NT2/D1 (cell line): ENCODE measurements at regions not wholly inside any gene's neighbourhood (a gene's known extent, or its start where the extent isn't known, plus 50 kb on each side); places are given as distances from the start of the nearest gene placed in this dataset.
A peak's percentile ranks its signal among the peaks of the same experiment; 100 is the strongest.

Experiments used
- DNase-seq: peaks from one replicate; pipeline ENCODE4 v3.0.0-alpha.2; 2011; ENCODE audit warnings: low read depth, low spot score
- H3K27me3 ChIP-seq: 2 replicates; pipeline ENCODE4 v1.6.0; 2011; ENCODE audit warnings: mild to moderate bottlenecking; ENCODE audit not compliant: insufficient read length, insufficient read depth
- H3K36me3 ChIP-seq: 2 replicates; pipeline ENCODE4 v1.6.1; 2011; ENCODE audit warnings: mild to moderate bottlenecking, low read length, mixed read lengths; ENCODE audit not compliant: insufficient read depth, insufficient read length
- H3K4me1 ChIP-seq: 2 replicates; pipeline ENCODE4 v1.5.1; 2011; ENCODE audit not compliant: insufficient read depth, insufficient read length
- H3K4me3 ChIP-seq: 2 replicates; pipeline ENCODE4 v1.5.1; 2011; ENCODE audit warnings: low read depth; ENCODE audit not compliant: insufficient read length
- H3K9ac ChIP-seq: 2 replicates; pipeline ENCODE4 v1.6.0; 2011; ENCODE audit warnings: low read depth; ENCODE audit not compliant: insufficient read length
- H3K9me3 ChIP-seq: 2 replicates; pipeline ENCODE4 v1.5.1; 2011; ENCODE audit warnings: mild to moderate bottlenecking, low read length; ENCODE audit not compliant: insufficient read depth
- SUZ12 ChIP-seq: IDR thresholded peaks from 2 replicates; pipeline ENCODE4 v1.6.1; 2011; ENCODE audit not compliant: insufficient read length, insufficient read depth; ENCODE audit errors: extremely low read depth
- YY1 ChIP-seq: IDR thresholded peaks from 2 replicates; pipeline ENCODE4 v1.6.1; 2011; ENCODE audit not compliant: insufficient read length, insufficient read depth
- ZNF274 ChIP-seq: IDR thresholded peaks from 2 replicates; pipeline ENCODE4 v1.6.1; 2011; ENCODE audit warnings: mild to moderate bottlenecking, low read depth, low read length

- no peaks in the 10 kb centered on the region for H3K27me3 ChIP-seq
- H3K4me1 ChIP-seq: no peaks in the 10 kb centered on the region
- no peak for DNase-seq
- TF ChIP-seq ZNF274 (no peak), SUZ12 (no peak), YY1 (no peak)
- no peak overlapping the region for H3K4me3 ChIP-seq
- no peak overlapping the region for H3K9ac ChIP-seq
- no peaks in the 10 kb centered on the region for H3K36me3 ChIP-seq
- no peaks in the 10 kb centered on the region for H3K9me3 ChIP-seq
Observed at GRCh38 chr16:55176901-55177300, 147.1 kb upstream of the IRX6 start.

DNA sequence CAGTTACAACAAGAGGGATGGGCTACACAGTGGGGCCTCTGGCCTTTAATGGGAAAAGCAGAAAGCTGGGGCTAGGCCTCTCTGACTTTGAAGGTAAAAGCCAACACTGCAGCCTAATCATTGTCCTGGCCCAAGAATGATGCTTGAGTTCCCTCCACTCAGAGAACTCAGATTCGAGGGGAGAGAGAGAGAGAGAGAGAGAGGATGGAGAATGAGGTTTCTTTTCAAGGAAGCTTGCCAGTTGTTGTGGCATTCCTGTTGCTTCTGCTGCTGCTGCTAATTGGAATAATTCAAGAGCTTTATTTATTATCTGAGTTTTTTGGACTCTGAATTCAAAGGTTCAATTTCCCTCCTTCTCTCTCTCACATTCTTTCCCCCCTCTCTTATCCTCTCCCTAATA is 144.6 kb upstream of the IRX6 start:
- H3K4me1 ChIP-seq: no peaks in the 10 kb centered on the region
- TF ChIP-seq ZNF274: no peak
- no peak for TF ChIP-seq YY1
- TF ChIP-seq SUZ12: no peak
- H3K36me3 ChIP-seq: no peaks in the 10 kb centered on the region
- DNase-seq: no peak
- H3K27me3 ChIP-seq: no peaks in the 10 kb centered on the region
- H3K9me3 ChIP-seq: no peaks in the 10 kb centered on the region
- no peak overlapping the region for H3K4me3 ChIP-seq
- H3K9ac ChIP-seq: no peak overlapping the region

DNA sequence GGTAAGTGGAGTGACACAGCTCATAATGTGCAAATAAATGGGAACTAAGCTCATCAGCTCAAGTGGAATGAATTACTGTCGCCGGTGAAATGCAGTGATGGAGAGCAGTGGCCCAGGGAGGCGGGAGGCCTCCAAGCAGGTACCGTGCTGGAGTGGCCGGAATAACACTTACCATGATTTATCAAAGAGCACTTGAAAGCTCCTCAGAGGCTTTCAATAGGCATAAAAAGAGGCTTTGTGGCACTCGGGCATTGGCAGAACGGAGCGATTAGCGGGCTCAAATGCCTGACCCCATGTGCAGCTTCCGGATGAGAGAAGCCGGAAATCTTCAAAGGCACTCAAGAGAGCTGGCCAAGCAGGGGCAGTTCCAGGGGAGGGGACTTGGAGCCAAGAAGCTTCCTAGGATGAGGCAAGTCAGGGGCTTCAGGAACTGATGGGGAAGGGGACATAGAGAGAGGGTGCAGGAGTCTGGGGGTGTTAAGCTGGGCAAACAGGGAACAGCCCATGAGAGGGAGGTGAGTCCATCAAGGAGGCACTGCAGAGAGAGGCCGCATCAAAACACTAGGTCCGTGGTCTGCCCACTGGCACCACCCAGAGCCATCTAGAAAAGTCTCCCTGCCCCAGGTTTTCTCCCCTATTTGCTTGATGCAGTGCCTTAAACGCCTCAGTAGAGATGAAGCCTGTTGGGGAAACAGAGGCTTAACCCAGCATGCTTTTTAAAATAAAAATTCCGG is 144.0 kb upstream of the IRX6 start:
- Histone ChIP-seq H3K9me3 (no peaks in the 10 kb centered on the region), H3K4me3 (no peak overlapping the region), H3K9ac (no peak overlapping the region), H3K4me1 (no peaks in the 10 kb centered on the region), H3K36me3 (no peaks in the 10 kb centered on the region), H3K27me3 (no peaks in the 10 kb centered on the region)
- TF ChIP-seq ZNF274: no peak
- no peak for TF ChIP-seq YY1
- no peak for TF ChIP-seq SUZ12
- no peak for DNase-seq

- Histone ChIP-seq H3K9me3 (no peaks in the 10 kb centered on the region), H3K4me1 (no peaks in the 10 kb centered on the region), H3K27me3 (no peaks in the 10 kb centered on the region), H3K4me3 (no peak overlapping the region), H3K9ac (no peak overlapping the region), H3K36me3 (no peaks in the 10 kb centered on the region)
- no peak for TF ChIP-seq YY1
- TF ChIP-seq SUZ12: no peak
- no peak for TF ChIP-seq ZNF274
- DNase-seq: peak; percentile 28
Observed at GRCh38 chr16:55184052-55184451, 140.0 kb upstream of the IRX6 start.

DNA sequence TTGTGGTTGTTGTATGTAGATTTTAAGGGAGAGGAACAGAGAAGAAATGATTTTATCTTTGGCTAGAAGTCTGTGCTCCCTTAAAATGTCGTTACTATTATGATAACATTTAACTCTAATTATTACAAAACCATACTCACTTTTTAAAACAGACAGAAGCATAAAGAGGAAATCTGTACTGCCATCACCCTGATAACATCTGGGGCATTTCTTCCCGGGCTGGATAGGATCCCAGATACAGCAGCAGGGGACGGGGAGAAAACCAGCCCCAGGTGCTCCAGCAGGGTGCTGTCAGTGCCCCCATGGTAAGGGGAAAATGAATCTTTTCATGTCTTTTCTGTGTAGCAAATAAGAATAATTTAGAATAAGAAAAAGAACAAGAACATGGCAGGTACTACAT is 139.4 kb upstream of the IRX6 start:
- Histone ChIP-seq H3K9me3 (no peaks in the 10 kb centered on the region), H3K36me3 (no peaks in the 10 kb centered on the region), H3K27me3 (peaks cover under 1% of the 10 kb centered on the region), H3K9ac (no peak overlapping the region), H3K4me1 (no peaks in the 10 kb centered on the region), H3K4me3 (no peak overlapping the region)
- no peak for TF ChIP-seq ZNF274
- no peak for TF ChIP-seq SUZ12
- TF ChIP-seq YY1: no peak
- DNase-seq: no peak

GRCh38 chr16:55189224-55189623 is 134.8 kb upstream of the IRX6 start:
- DNase-seq: no peak
- H3K9me3 ChIP-seq: peaks cover 13% of the 10 kb centered on the region; the same call in 1 of the 2 replicates
- no peak overlapping the region for H3K9ac ChIP-seq
- H3K36me3 ChIP-seq: no peaks in the 10 kb centered on the region
- H3K4me1 ChIP-seq: no peaks in the 10 kb centered on the region
- H3K4me3 ChIP-seq: no peak overlapping the region
- TF ChIP-seq SUZ12 (no peak), ZNF274 (no peak)
- peaks cover 2% of the 10 kb centered on the region for H3K27me3 ChIP-seq

DNA sequence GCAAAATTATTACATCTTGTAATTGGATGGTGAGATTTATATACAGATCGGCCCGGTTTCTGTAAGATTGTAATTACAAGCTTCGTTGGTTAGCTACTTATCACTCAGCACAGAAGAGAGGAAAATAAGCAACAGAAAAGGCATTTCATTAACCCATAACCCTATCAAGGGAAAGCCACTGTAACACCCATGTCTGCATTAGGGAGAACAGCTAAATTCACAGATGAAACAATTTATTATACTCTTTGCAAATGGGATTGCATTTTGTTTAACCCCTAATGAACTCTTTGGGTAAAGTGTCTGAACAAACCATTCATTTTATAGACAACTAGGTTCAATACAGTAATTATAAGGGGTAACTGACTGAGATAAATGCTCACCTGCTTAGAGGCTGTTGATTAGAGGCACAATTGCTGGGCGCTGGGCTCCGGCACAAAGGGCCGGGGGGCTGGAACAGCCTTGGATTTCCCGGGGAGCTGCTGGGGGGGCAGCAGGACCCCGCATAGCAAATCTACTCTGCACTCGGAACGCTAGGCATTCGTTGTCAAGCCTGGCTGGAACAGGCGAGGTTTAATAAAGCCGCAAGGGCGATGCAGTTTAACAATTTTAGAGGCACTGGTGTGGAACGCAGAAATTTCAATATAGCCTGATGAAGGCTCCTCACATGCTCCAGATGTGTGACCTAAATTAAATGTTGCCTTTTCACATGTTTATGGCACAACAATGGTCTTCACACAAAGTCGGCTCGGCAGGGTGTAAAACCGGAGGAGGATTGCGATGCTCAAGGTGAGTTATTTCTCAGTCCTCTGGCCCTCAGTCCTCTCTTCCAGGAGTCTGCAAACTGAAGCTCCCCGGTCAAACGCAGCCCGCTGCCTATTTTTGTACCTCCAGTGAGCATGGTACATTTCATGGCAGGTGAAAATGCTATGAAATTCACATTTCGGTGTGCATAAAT is 134.0 kb upstream of the IRX6 start:
- no peaks in the 10 kb centered on the region for H3K36me3 ChIP-seq
- TF ChIP-seq YY1: no peak
- no peak for TF ChIP-seq SUZ12
- no peak for TF ChIP-seq ZNF274
- H3K4me1 ChIP-seq: no peaks in the 10 kb centered on the region
- DNase-seq: no peak
- H3K9ac ChIP-seq: no peak overlapping the region
- H3K4me3 ChIP-seq: no peak overlapping the region
- peaks cover 2% of the 10 kb centered on the region for H3K27me3 ChIP-seq
- H3K9me3 ChIP-seq: peaks cover 13% of the 10 kb centered on the region; the same call in 1 of the 2 replicates
